Fibroblast of lung (primary cell): ENCODE measurements at regions not wholly inside any gene's neighbourhood (a gene's known extent, or its start where the extent isn't known, plus 50 kb on each side); places are given as distances from the start of the nearest gene placed in this dataset.

Experiments used
- DNase-seq, 2 donors: peaks; one replicate each; pipeline versions ENCODE4 v3.0.0 to v3.0.0-alpha.2; 2010; ENCODE audit warnings: low read depth in 2 of 2
- H2AFZ ChIP-seq: 2 replicates; pipeline ENCODE4 v1.5.1; 2012; ENCODE audit warnings: low read length, control low read depth, inconsistent platforms
- H3K27ac ChIP-seq: 2 replicates; pipeline ENCODE4 v1.5.1; 2011; ENCODE audit warnings: low read length, control low read depth; ENCODE audit not compliant: insufficient read depth
- H3K27me3 ChIP-seq: 2 replicates; pipeline ENCODE4 v1.5.1; 2011; ENCODE audit warnings: mild to moderate bottlenecking, low read length; ENCODE audit not compliant: control insufficient read depth, insufficient read depth
- H3K36me3 ChIP-seq: 2 replicates; pipeline ENCODE4 v1.5.1; 2011; ENCODE audit warnings: low read length; ENCODE audit not compliant: control insufficient read depth, insufficient read depth
- H3K4me1 ChIP-seq: 2 replicates; pipeline ENCODE4 v1.5.1; 2011; ENCODE audit warnings: low read length; ENCODE audit not compliant: control insufficient read depth, insufficient read depth; ENCODE audit errors: extremely low read depth
- H3K4me2 ChIP-seq: 2 replicates; pipeline ENCODE4 v1.5.1; 2011; ENCODE audit warnings: low read length, control low read depth; ENCODE audit not compliant: insufficient read depth; ENCODE audit errors: extremely low read depth
- H3K4me3 ChIP-seq, 4 experiments: fragments of 200-600 bp in 1 of 4; sonication (generic) in 1 of 4; replicated peaks in 1 of 4; 2 replicates each; pipeline ENCODE4 v1.5.1; 2011 to 2016; ENCODE audit warnings: low read length in 4 of 4, low read depth in 3 of 4, mild to moderate bottlenecking in 3 of 4, control low read depth in 2 of 4, inconsistent platforms in 1 of 4, mixed read lengths in 1 of 4; ENCODE audit not compliant: insufficient read depth in 1 of 4; ENCODE audit errors: control extremely low read depth in 1 of 4
- H3K79me2 ChIP-seq: 2 replicates; pipeline ENCODE4 v1.5.1; 2012; ENCODE audit warnings: mild to moderate bottlenecking, low read length, inconsistent platforms; ENCODE audit not compliant: control insufficient read depth, insufficient read depth
- H3K9ac ChIP-seq: 2 replicates; pipeline ENCODE4 v1.5.1; 2011; ENCODE audit warnings: mild to moderate bottlenecking, low read length, control low read depth; ENCODE audit not compliant: insufficient read depth
- H3K9me3 ChIP-seq: 2 replicates; pipeline ENCODE4 v1.5.1; 2012; ENCODE audit warnings: low read depth, low read length; ENCODE audit not compliant: control insufficient read depth, insufficient read depth
- H4K20me1 ChIP-seq: 2 replicates; pipeline ENCODE4 v1.5.1; 2011; ENCODE audit warnings: low read length; ENCODE audit not compliant: control insufficient read depth, insufficient read depth; ENCODE audit errors: extremely low read depth
- CTCF ChIP-seq, 2 donors: IDR thresholded peaks in 1 of 2; conservative IDR thresholded peaks in 1 of 2; 1 replicate in 1 of 2; 2 replicates in 1 of 2; pipeline ENCODE4 v1.5.1; 2011 to 2012; ENCODE audit warnings: low read length in 2 of 2, control low read depth in 1 of 2, inconsistent platforms in 1 of 2, low read depth in 1 of 2, mild to moderate bottlenecking in 1 of 2
- EZH2 ChIP-seq: IDR thresholded peaks from 2 replicates; pipeline ENCODE4 v1.5.1; 2012; ENCODE audit warnings: low read length, control low read depth, mild to moderate bottlenecking; ENCODE audit errors: missing control alignments

DNA sequence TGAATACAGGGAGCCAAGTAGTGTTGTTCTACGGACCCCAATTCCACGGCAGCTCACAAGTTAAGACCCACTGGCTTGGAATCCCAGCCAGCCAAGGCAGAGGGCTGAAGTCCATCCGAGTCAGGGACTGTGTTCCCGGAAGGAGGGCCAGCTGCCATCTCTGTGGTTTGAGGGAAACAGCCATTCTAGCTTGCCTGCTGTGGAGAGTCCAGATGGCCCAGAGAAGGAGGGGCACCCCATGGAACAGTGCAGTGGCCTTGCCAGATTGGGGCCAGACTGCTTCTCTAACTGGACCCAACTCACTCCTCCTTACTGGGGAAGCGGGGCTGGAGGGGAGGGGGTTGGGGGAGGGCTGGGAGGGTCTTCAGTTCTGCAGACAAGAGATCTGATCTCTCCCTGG lies 156.4 kb downstream of the FAM181B start:
- Histone ChIP-seq H3K79me2 (no peaks in the 10 kb centered on the region), H3K4me2 (no peak overlapping the region), H3K4me1 (no peaks in the 10 kb centered on the region), H3K4me3 (no peak overlapping the region), H3K9ac (no peak overlapping the region), H3K36me3 (no peaks in the 10 kb centered on the region), H3K9me3 (no peaks in the 10 kb centered on the region), H3K27me3 (no peaks in the 10 kb centered on the region), H2AFZ (no peak overlapping the region), H3K27ac (no peak overlapping the region), H4K20me1 (no peaks in the 10 kb centered on the region)
- DNase-seq = no peak
- TF ChIP-seq EZH2 (no peak), CTCF (conservative IDR thresholded peaks at IDR 0.05 in 1 of 2, IDR thresholded peaks at IDR 0.05 in 1 of 2; ENCODE audit: low read depth in 1 of 2, low read length in 2 of 2) (no peak)

GRCh38 chr11:82560836-82561235 lies 172.8 kb downstream of the FAM181B start:
- Histone ChIP-seq H3K27ac (no peak overlapping the region), H2AFZ (no peak overlapping the region), H3K9me3 (no peaks in the 10 kb centered on the region), H3K4me1 (no peaks in the 10 kb centered on the region), H3K4me3 (no peak overlapping the region), H3K36me3 (no peaks in the 10 kb centered on the region), H3K4me2 (no peak overlapping the region), H3K9ac (no peak overlapping the region), H3K27me3 (no peaks in the 10 kb centered on the region), H3K79me2 (no peaks in the 10 kb centered on the region), H4K20me1 (no peaks in the 10 kb centered on the region)
- DNase-seq = no peak
- TF ChIP-seq EZH2 = no peak

- H3K9ac ChIP-seq = no peak overlapping the region
- no peaks in the 10 kb centered on the region for H3K27me3 ChIP-seq
- no peaks in the 10 kb centered on the region for H3K79me2 ChIP-seq
- no peaks in the 10 kb centered on the region for H3K9me3 ChIP-seq
- no peak overlapping the region for H3K4me3 ChIP-seq
- H3K36me3 ChIP-seq = no peaks in the 10 kb centered on the region
- no peak overlapping the region for H3K27ac ChIP-seq
- no peaks in the 10 kb centered on the region for H4K20me1 ChIP-seq
- no peak overlapping the region for H3K4me2 ChIP-seq
- H2AFZ ChIP-seq = no peak overlapping the region
- TF ChIP-seq CTCF (conservative IDR thresholded peaks at IDR 0.05 in 1 of 2, IDR thresholded peaks at IDR 0.05 in 1 of 2; ENCODE audit: low read depth in 1 of 2, low read length in 2 of 2) (no peak), EZH2 (no peak)
- no peaks in the 10 kb centered on the region for H3K4me1 ChIP-seq
- no peak for DNase-seq
Observed at GRCh38 chr11:82559609-82560008, 174.1 kb downstream of the FAM181B start.
